ENCODE measurements at regions not wholly inside any gene's neighbourhood (a gene's known extent, or its start where the extent isn't known, plus 50 kb on each side); places are given as distances from the start of the nearest gene placed in this dataset.
"Not testable (repeated sequence)": the region's sequence is repeated elsewhere in the genome, so short reads cannot be mapped to it uniquely, and the experiment has no call there.

DNA sequence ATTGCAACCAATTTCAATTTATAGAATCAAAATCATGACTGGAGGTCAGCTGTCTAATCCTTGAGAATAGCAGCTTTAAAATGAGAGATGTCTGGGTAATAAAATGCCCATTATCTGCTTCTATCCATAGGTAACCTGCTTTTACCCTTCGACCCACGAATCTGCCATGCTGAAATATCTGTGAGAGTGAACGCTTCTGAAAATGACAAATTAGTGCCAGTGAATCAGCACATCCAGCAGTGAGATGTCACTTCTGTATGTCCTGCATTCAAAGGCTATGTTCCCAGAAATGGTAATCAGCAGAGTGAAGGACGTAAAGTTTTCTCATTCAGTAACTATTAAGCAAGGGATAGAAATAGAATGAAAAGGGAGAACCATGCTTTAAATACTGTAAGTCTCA lies 532.4 kb upstream of the ITGA1 start:
- Mint-ChIP-seq H3K27ac (no peak overlapping the region), H3K9me3 (peaks cover under 1% of the 10 kb centered on the region), H3K27me3 (ENCODE audit: low read depth) (no peaks in the 10 kb centered on the region), H3K36me3 (ENCODE audit: low read depth) (no peaks in the 10 kb centered on the region), H3K4me3 (no peak overlapping the region), H3K4me1 (ENCODE audit: low read depth) (no peaks in the 10 kb centered on the region)

DNA sequence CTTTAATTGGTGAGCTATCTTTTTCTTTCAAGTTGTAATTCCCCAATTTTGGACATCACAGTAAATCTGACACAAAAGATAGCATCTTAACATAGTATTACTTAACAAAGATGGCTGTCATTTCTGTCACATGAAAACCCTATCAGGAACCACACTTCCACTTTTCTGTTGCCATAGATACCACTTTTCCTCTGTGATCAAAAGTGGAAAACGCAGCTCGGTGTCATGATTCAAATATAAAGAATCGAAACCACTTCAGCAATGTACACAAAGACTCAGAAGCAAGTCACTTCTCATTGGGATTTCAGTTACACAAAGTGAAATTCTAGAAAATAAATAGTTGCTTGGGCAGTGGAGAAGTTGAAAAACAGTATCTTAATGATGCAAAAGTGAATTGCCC lies 524.9 kb upstream of the ITGA1 start:
- no peaks in the 10 kb centered on the region for H3K9me3 Mint-ChIP-seq
- no peaks in the 10 kb centered on the region for H3K4me1 Mint-ChIP-seq (ENCODE audit: low read depth)
- no peaks in the 10 kb centered on the region for H3K36me3 Mint-ChIP-seq (ENCODE audit: low read depth)
- H3K27ac Mint-ChIP-seq, result no peak overlapping the region
- H3K4me3 Mint-ChIP-seq, result no peak overlapping the region
- no peaks in the 10 kb centered on the region for H3K27me3 Mint-ChIP-seq (ENCODE audit: low read depth)

DNA sequence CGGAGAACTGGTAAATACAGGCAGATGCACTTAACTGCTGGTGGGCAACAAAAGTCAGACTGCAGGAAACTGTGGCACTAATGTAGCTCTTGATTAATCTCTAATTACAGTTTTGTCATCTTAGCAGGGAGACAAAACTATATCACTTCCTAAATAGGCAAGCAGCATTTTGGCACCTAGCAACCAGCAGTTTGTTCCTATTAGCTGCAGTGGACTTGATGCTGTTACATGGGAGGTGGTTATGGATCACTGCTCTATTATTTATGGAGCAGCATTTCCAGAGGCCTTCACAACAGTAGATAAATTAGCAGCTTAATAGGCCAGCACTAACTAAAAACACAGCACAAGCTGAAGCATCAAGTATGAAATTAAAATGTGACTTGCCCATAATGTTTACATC lies 518.3 kb upstream of the ITGA1 start:
- no peak overlapping the region for H3K4me3 Mint-ChIP-seq
- H3K27me3 Mint-ChIP-seq (ENCODE audit: low read depth), result no peaks in the 10 kb centered on the region
- no peaks in the 10 kb centered on the region for H3K9me3 Mint-ChIP-seq
- H3K36me3 Mint-ChIP-seq (ENCODE audit: low read depth), result no peaks in the 10 kb centered on the region
- H3K27ac Mint-ChIP-seq, result no peak overlapping the region
- H3K4me1 Mint-ChIP-seq (ENCODE audit: low read depth), result no peaks in the 10 kb centered on the region

- no peak overlapping the region for H3K4me3 Mint-ChIP-seq
Measured at GRCh38 chr5:52269859-52270258, 517.9 kb upstream of the ITGA1 start.

DNA sequence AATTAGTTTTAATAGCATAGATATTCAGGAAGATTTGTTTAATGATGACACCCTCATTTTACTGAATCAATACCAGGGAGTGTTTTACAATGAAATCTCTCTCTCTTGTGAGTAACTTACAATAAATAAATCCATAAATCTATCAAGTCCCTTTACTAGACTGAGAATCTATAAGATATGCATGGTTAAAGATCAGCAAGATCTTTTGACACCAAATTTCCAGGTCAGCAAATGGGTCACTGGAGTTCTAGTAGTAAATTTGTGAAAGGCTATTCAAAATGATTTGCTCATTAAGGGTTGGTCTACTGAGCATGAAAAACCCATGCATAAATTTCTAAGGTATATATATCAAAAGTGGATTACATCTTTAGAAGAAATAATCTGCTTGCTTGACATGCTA lies 512.1 kb upstream of the ITGA1 start:
- no peak overlapping the region for H3K27ac Mint-ChIP-seq
- no peaks in the 10 kb centered on the region for H3K36me3 Mint-ChIP-seq (ENCODE audit: low read depth)
- no peaks in the 10 kb centered on the region for H3K27me3 Mint-ChIP-seq (ENCODE audit: low read depth)
- no peaks in the 10 kb centered on the region for H3K4me1 Mint-ChIP-seq (ENCODE audit: low read depth)
- H3K9me3 Mint-ChIP-seq, result peaks cover 5% of the 10 kb centered on the region
- H3K4me3 Mint-ChIP-seq, result no peak overlapping the region

More at GRCh38 chr5:52269859-52270258, 517.9 kb upstream of the ITGA1 start:
- Mint-ChIP-seq H3K4me1 (ENCODE audit: low read depth) (no peaks in the 10 kb centered on the region), H3K27me3 (ENCODE audit: low read depth) (no peaks in the 10 kb centered on the region), H3K27ac (no peak overlapping the region), H3K36me3 (ENCODE audit: low read depth) (no peaks in the 10 kb centered on the region), H3K9me3 (no peaks in the 10 kb centered on the region)

GRCh38 chr5:52277101-52277500 lies 510.6 kb upstream of the ITGA1 start:
- Mint-ChIP-seq H3K36me3 (ENCODE audit: low read depth) (no peaks in the 10 kb centered on the region), H3K9me3 (peaks cover 5% of the 10 kb centered on the region), H3K27me3 (ENCODE audit: low read depth) (no peaks in the 10 kb centered on the region), H3K4me1 (ENCODE audit: low read depth) (no peaks in the 10 kb centered on the region), H3K27ac (no peak overlapping the region), H3K4me3 (no peak overlapping the region)

GRCh38 chr5:52282647-52283046 lies 505.1 kb upstream of the ITGA1 start:
- no peak overlapping the region for H3K4me3 Mint-ChIP-seq
- H3K9me3 Mint-ChIP-seq, result peaks cover 5% of the 10 kb centered on the region
- H3K27ac Mint-ChIP-seq, result no peak overlapping the region
- H3K27me3 Mint-ChIP-seq (ENCODE audit: low read depth), result no peaks in the 10 kb centered on the region
- no peaks in the 10 kb centered on the region for H3K4me1 Mint-ChIP-seq (ENCODE audit: low read depth)
- H3K36me3 Mint-ChIP-seq (ENCODE audit: low read depth), result no peaks in the 10 kb centered on the region

GRCh38 chr5:52283221-52283620 lies 504.5 kb upstream of the ITGA1 start:
- no peaks in the 10 kb centered on the region for H3K36me3 Mint-ChIP-seq (ENCODE audit: low read depth)
- H3K9me3 Mint-ChIP-seq, result peaks cover 5% of the 10 kb centered on the region
- H3K27me3 Mint-ChIP-seq (ENCODE audit: low read depth), result no peaks in the 10 kb centered on the region
- H3K27ac Mint-ChIP-seq, result no peak overlapping the region
- no peak overlapping the region for H3K4me3 Mint-ChIP-seq
- H3K4me1 Mint-ChIP-seq (ENCODE audit: low read depth), result no peaks in the 10 kb centered on the region

GRCh38 chr5:52300703-52301372 lies 486.9 kb upstream of the ITGA1 start:
- Mint-ChIP-seq H3K4me3 (no peak overlapping the region), H3K27me3 (ENCODE audit: low read depth) (no peaks in the 10 kb centered on the region), H3K4me1 (ENCODE audit: low read depth) (no peaks in the 10 kb centered on the region), H3K36me3 (ENCODE audit: low read depth) (peaks cover 4% of the 10 kb centered on the region), H3K9me3 (peaks cover 21% of the 10 kb centered on the region), H3K27ac (no peak overlapping the region)

DNA sequence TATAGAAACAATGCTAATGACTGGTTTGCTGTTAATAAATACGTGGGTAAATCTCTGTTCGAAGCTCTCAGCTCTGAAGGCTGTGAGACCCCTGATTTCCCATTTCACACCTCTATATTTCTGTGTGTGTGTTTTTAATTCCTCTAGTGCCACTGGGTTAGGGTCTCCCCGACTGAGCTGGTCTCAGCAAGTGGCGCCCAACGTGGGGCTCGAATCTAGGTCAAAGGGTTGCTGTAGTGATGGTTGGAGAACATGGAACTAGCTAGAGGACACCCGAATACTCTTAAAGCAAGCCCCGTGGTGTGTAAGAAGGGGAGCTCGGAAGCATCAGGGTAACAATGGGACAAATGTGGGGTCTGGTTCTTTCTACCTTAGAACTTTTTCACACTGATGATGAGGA lies 482.9 kb upstream of the ITGA1 start:
- not testable (repeated sequence) for H3K27me3 Mint-ChIP-seq (ENCODE audit: low read depth); H3K36me3 Mint-ChIP-seq (ENCODE audit: low read depth); H3K27ac Mint-ChIP-seq; H3K4me1 Mint-ChIP-seq (ENCODE audit: low read depth); H3K4me3 Mint-ChIP-seq
- peaks cover 27% of the 10 kb centered on the region for H3K9me3 Mint-ChIP-seq

DNA sequence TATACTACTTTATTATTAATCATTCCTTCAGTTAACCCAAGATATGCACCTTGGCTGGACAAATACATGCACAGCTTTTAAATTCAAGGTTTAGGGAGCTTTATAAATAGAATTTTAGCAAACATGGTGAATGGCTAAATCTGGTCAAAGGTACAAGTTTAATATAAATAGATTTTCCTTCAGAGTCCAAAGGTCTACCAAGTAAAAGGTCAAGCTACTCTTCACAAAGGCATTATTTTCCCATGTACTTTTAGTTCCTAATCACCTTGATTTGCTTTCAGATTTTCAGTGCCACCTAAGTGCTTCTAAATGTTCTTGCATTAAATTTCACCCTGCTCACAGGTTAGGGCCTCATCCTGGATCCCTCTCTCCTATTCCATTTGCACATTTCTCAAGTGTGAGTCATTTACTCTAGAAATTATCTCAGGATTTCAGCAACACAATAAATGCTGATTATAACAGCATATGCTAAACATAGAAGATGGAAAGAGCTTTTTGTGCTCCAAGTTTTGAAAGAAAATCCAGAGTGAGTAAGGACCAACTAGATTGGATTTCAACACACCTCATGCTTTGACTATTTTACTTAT lies 459.4 kb upstream of the ITGA1 start:
- Mint-ChIP-seq H3K27ac (no peak overlapping the region), H3K9me3 (no peaks in the 10 kb centered on the region), H3K27me3 (ENCODE audit: low read depth) (no peaks in the 10 kb centered on the region), H3K36me3 (ENCODE audit: low read depth) (no peaks in the 10 kb centered on the region), H3K4me3 (no peak overlapping the region), H3K4me1 (ENCODE audit: low read depth) (no peaks in the 10 kb centered on the region)

GRCh38 chr5:52331725-52332124 lies 456.0 kb upstream of the ITGA1 start:
- H3K27me3 Mint-ChIP-seq (ENCODE audit: low read depth), result no peaks in the 10 kb centered on the region
- no peaks in the 10 kb centered on the region for H3K36me3 Mint-ChIP-seq (ENCODE audit: low read depth)
- H3K4me1 Mint-ChIP-seq (ENCODE audit: low read depth), result no peaks in the 10 kb centered on the region
- H3K9me3 Mint-ChIP-seq, result no peaks in the 10 kb centered on the region
- no peak overlapping the region for H3K27ac Mint-ChIP-seq
- no peak overlapping the region for H3K4me3 Mint-ChIP-seq

- Mint-ChIP-seq H3K4me3 (no peak overlapping the region), H3K27ac (no peak overlapping the region), H3K27me3 (ENCODE audit: low read depth) (no peaks in the 10 kb centered on the region), H3K36me3 (ENCODE audit: low read depth) (no peaks in the 10 kb centered on the region), H3K4me1 (ENCODE audit: low read depth) (no peaks in the 10 kb centered on the region), H3K9me3 (no peaks in the 10 kb centered on the region)
Measured at GRCh38 chr5:52334367-52334766, 453.3 kb upstream of the ITGA1 start.

GRCh38 chr5:52339285-52339684 lies 448.4 kb upstream of the ITGA1 start:
- Mint-ChIP-seq H3K36me3 (ENCODE audit: low read depth) (no peaks in the 10 kb centered on the region), H3K4me1 (ENCODE audit: low read depth) (no peaks in the 10 kb centered on the region), H3K4me3 (no peak overlapping the region), H3K9me3 (no peaks in the 10 kb centered on the region), H3K27ac (no peak overlapping the region), H3K27me3 (ENCODE audit: low read depth) (no peaks in the 10 kb centered on the region)

GRCh38 chr5:52342361-52342760 lies 445.4 kb upstream of the ITGA1 start:
- Mint-ChIP-seq H3K4me1 (ENCODE audit: low read depth) (no peaks in the 10 kb centered on the region), H3K4me3 (no peak overlapping the region), H3K9me3 (no peaks in the 10 kb centered on the region), H3K27me3 (ENCODE audit: low read depth) (no peaks in the 10 kb centered on the region), H3K36me3 (ENCODE audit: low read depth) (no peaks in the 10 kb centered on the region), H3K27ac (no peak overlapping the region)
